OCI-LY1 (cell line): ENCODE measurements at regions not wholly inside any gene's neighbourhood (a gene's known extent, or its start where the extent isn't known, plus 50 kb on each side); places are given as distances from the start of the nearest gene placed in this dataset.

ENCODE experiments used
- EZH2 ChIP-seq: fragments of 200-600 bp; sonication (generic), shearing (Covaris generic); IDR thresholded peaks from 2 replicates; pipeline ENCODE4 v1.8.0; 2017; ENCODE audit warnings: borderline replicate concordance, mixed run types, mild to moderate bottlenecking, antibody characterized with exemption, low read length, moderate library complexity, mixed read lengths
- TF ChIP-seq, protein P1 (sequence below): fragments of 200-600 bp; sonication (generic), shearing (Covaris generic); IDR thresholded peaks from 2 replicates; pipeline ENCODE4 v1.5.1; 2017; ENCODE audit warnings: mild to moderate bottlenecking, antibody characterized with exemption, low read length, moderate library complexity, mixed read lengths

DNA sequence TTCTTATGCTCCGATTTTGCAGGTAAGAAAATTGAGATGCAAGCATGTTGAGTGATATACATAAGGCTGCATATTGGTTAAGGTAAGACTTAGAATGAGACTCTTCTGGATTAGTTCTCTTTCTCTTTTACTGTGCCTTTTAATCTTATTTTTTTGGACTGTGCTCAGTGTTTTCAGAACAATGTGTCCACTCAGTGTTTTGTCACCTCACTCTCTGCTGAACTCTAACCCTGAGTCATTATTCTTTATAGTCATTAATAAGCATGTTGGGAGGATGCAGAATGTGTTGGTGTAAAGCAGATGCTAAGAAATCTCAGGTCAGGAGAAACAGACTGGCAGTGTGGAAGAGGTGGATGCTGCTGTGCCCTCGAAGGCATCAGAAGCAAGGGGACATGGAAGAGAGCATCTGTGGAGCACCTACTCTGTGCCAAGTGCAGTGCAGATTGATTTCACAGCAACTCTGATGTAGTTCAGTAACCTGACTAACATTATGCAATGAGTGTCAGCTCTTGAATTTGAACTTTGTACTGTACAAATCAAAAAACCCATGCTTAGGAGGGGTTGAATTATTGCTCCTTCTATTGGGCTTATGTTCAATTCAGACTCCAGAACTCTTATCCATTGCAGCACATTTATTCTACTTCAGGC lies 80.7 kb upstream of the LARGE1 start:
- TF ChIP-seq, protein P1, sequence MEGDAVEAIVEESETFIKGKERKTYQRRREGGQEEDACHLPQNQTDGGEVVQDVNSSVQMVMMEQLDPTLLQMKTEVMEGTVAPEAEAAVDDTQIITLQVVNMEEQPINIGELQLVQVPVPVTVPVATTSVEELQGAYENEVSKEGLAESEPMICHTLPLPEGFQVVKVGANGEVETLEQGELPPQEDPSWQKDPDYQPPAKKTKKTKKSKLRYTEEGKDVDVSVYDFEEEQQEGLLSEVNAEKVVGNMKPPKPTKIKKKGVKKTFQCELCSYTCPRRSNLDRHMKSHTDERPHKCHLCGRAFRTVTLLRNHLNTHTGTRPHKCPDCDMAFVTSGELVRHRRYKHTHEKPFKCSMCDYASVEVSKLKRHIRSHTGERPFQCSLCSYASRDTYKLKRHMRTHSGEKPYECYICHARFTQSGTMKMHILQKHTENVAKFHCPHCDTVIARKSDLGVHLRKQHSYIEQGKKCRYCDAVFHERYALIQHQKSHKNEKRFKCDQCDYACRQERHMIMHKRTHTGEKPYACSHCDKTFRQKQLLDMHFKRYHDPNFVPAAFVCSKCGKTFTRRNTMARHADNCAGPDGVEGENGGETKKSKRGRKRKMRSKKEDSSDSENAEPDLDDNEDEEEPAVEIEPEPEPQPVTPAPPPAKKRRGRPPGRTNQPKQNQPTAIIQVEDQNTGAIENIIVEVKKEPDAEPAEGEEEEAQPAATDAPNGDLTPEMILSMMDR, result no peak
- TF ChIP-seq EZH2, result no peak
